Calu3 (cell line): ENCODE measurements at regions not wholly inside any gene's neighbourhood (a gene's known extent, or its start where the extent isn't known, plus 50 kb on each side); places are given as distances from the start of the nearest gene placed in this dataset.

Source experiments
- BruUV-seq: library from RNA; stranded (reverse); fragments of 400-500 nt; replicated peaks from 2 replicates; lab custom pipeline; 2021; lab: Mats Ljungman, UMichigan
- CTCF ChIA-PET: fragments of 300-600 bp; sonication (Branson Sonifier 250); formaldehyde crosslinking; loops from one replicate; lab custom pipeline; 2022; ENCODE audit warnings: antibody characterized with exemption; lab: Charles Lee
- DNase-seq: peaks from one replicate; pipeline ENCODE4 v3.0.0; 2022
- H3K27ac Mint-ChIP-seq: one replicate; pipeline ENCODE4 v1.8.0; 2022; ENCODE audit warnings: mixed read lengths; ENCODE audit not compliant: unreplicated experiment
- H3K27me3 Mint-ChIP-seq: one replicate; pipeline ENCODE4 v1.8.0; 2022; ENCODE audit warnings: mixed read lengths; ENCODE audit not compliant: unreplicated experiment
- H3K36me3 Mint-ChIP-seq: one replicate; pipeline ENCODE4 v1.8.0; 2022; ENCODE audit warnings: mild to moderate bottlenecking, moderate library complexity, mixed read lengths; ENCODE audit not compliant: insufficient read depth, unreplicated experiment
- H3K4me1 Mint-ChIP-seq: one replicate; pipeline ENCODE4 v1.8.0; 2022; ENCODE audit warnings: mild to moderate bottlenecking, low read depth, mixed read lengths; ENCODE audit not compliant: unreplicated experiment
- H3K4me3 Mint-ChIP-seq: one replicate; pipeline ENCODE4 v1.8.0; 2022; ENCODE audit warnings: mild to moderate bottlenecking, low read depth, moderate library complexity, mixed read lengths; ENCODE audit not compliant: unreplicated experiment
- H3K9me3 Mint-ChIP-seq: one replicate; pipeline ENCODE4 v1.8.0; 2022; ENCODE audit warnings: low read depth, mixed read lengths; ENCODE audit not compliant: unreplicated experiment
- CTCF ChIP-seq: fragments of 200-600 bp; IDR thresholded peaks from one replicate; pipeline ENCODE4 v1.8.0; 2022; ENCODE audit warnings: antibody characterized with exemption; ENCODE audit not compliant: unreplicated experiment
- intact Hi-C: fragments of 100-400 bp; cut with micrococcal nuclease; formaldehyde crosslinking; loops from one replicate; pipeline ENCODE4 v1.10.0; 2022; ENCODE audit not compliant: unreplicated experiment

DNA sequence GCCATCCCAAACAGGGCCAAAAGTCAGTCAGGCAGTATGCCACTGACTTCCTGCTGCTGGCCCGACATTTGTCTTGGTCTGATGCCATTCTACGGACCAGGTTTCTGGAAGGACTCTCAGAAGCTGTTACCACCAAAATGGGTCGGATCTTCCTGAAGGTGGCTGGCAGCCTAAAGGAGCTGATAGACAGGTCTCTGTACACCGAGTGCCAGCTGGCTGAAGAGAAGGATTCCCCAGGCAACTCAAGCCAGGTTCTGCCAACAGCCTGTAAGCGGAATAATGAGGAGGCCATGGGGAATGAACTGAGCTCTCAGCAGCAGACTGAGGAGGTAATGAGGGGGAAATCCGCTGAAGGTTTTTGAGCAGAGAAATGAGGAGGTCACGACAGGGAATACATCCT, 95.7 kb downstream of the RTL9 start:
- Mint-ChIP-seq H3K27me3 (peaks cover 76% of the 10 kb centered on the region), H3K27ac (no peak overlapping the region), H3K4me3 (no peak overlapping the region), H3K4me1 (no peaks in the 10 kb centered on the region), H3K36me3 (no peaks in the 10 kb centered on the region), H3K9me3 (no peaks in the 10 kb centered on the region)
- DNase-seq: no peak
- no TSS peak for BruUV-seq
- intact Hi-C loops: loop anchor here (5.0 kb wide), 1 partner anchor 788 kb away; no protein-coding TSS in a partner anchor
- CTCF ChIA-PET: no interaction called here
- TF ChIP-seq CTCF: no peak

- no TSS peak for BruUV-seq
- Mint-ChIP-seq H3K36me3 (no peaks in the 10 kb centered on the region), H3K9me3 (no peaks in the 10 kb centered on the region), H3K4me1 (no peaks in the 10 kb centered on the region), H3K27ac (no peak overlapping the region), H3K4me3 (no peak overlapping the region), H3K27me3 (peaks cover 25% of the 10 kb centered on the region)
- peak; percentile 2 for DNase-seq
- intact Hi-C loops: loop anchor here (1.0 to 2.0 kb wide), 3 partner anchors 126 to 384 kb away; no protein-coding TSS in a partner anchor
- no peak for TF ChIP-seq CTCF
- CTCF ChIA-PET: no interaction called here
Observed at GRCh38 chrX:110462957-110463356, 104.3 kb downstream of the RTL9 start.

- BruUV-seq: no TSS peak
- CTCF ChIA-PET: no interaction called here
- no peaks in the 10 kb centered on the region for H3K36me3 Mint-ChIP-seq
- no peak for DNase-seq
- no peaks in the 10 kb centered on the region for H3K9me3 Mint-ChIP-seq
- intact Hi-C loops: no loop called here
- no peak for TF ChIP-seq CTCF
- peaks cover 11% of the 10 kb centered on the region for H3K27me3 Mint-ChIP-seq
- no peaks in the 10 kb centered on the region for H3K4me1 Mint-ChIP-seq
- H3K4me3 Mint-ChIP-seq: no peak overlapping the region
- H3K27ac Mint-ChIP-seq: no peak overlapping the region
Observed at GRCh38 chrX:110466790-110467189, 108.1 kb downstream of the RTL9 start.

DNA sequence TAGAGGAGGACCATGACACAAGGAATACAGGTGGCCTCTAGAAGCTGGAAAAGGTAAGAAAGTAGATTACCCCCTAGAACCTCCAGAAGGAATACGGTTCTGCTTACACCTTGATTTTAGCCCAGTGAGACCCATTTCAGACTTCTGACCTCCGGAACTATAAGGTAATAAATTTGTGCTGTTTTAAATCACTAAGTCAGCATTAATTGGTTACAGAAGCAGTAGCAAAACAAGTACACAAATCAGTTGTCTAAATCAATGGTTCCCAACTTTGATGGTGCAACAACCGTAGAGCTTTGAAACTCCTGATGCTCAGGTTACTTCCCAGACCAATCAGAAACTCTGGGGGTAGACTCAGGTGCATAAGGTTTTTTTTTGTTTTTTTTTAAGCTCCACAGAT, 113.6 kb downstream of the RTL9 start:
- Mint-ChIP-seq H3K27ac (no peak overlapping the region), H3K4me3 (no peak overlapping the region), H3K9me3 (no peaks in the 10 kb centered on the region), H3K36me3 (no peaks in the 10 kb centered on the region), H3K27me3 (peaks cover 11% of the 10 kb centered on the region), H3K4me1 (no peaks in the 10 kb centered on the region)
- no TSS peak for BruUV-seq
- no peak for DNase-seq
- no peak for TF ChIP-seq CTCF
- intact Hi-C loops: no loop called here
- CTCF ChIA-PET: no interaction called here
